NCI-H2107 treated with DMSO at 0.1 percent for 48 hours (cell line): ENCODE measurements at regions not wholly inside any gene's neighbourhood (a gene's known extent, or its start where the extent isn't known, plus 50 kb on each side); places are given as distances from the start of the nearest gene placed in this dataset.

Experiments used
- DNase-seq: peaks from one replicate; lab custom pipeline; 2025; ENCODE audit not compliant: unreplicated experiment; lab: John Stamatoyannopoulos, UW

- no peak for DNase-seq
Measured at GRCh38 chr16:86898386-86898785, 320.0 kb downstream of the FOXL1 start.

GRCh38 chr16:86899151-86899550 is 320.8 kb downstream of the FOXL1 start:
- DNase-seq, result no peak

GRCh38 chr16:86899757-86900156 is 321.4 kb downstream of the FOXL1 start:
- DNase-seq, result no peak

- no peak for DNase-seq
Measured at GRCh38 chr16:86901483-86901882, 323.1 kb downstream of the FOXL1 start.

- no peak for DNase-seq
Measured at GRCh38 chr16:86902656-86903001, 324.3 kb downstream of the FOXL1 start.

GRCh38 chr16:86903068-86903467 is 324.7 kb downstream of the FOXL1 start:
- no peak for DNase-seq

- DNase-seq, result no peak
Measured at GRCh38 chr16:86905302-86905701, 327.0 kb downstream of the FOXL1 start.

GRCh38 chr16:86906623-86907022 is 328.3 kb downstream of the FOXL1 start:
- no peak for DNase-seq

- no peak for DNase-seq
Measured at GRCh38 chr16:86909359-86910160, 331.2 kb downstream of the FOXL1 start.

- no peak for DNase-seq
Measured at GRCh38 chr16:86910161-86910769, 331.9 kb downstream of the FOXL1 start.

GRCh38 chr16:86911437-86911958 is 333.1 kb downstream of the FOXL1 start:
- DNase-seq, result no peak

- no peak for DNase-seq
Measured at GRCh38 chr16:86913886-86914285, 335.5 kb downstream of the FOXL1 start.

GRCh38 chr16:86914876-86915717 is 336.7 kb downstream of the FOXL1 start:
- DNase-seq, result no peak

- no peak for DNase-seq
Measured at GRCh38 chr16:86917471-86918365, 339.4 kb downstream of the FOXL1 start.

GRCh38 chr16:86918637-86919036 is 340.3 kb downstream of the FOXL1 start:
- no peak for DNase-seq

- DNase-seq, result no peak
Measured at GRCh38 chr16:86919078-86919477, 340.7 kb downstream of the FOXL1 start.

GRCh38 chr16:86919578-86920305 is 341.4 kb downstream of the FOXL1 start:
- DNase-seq, result no peak

- DNase-seq, result no peak
Measured at GRCh38 chr16:86921289-86921688, 342.9 kb downstream of the FOXL1 start.

- DNase-seq, result no peak
Measured at GRCh38 chr16:86922311-86922710, 344.0 kb downstream of the FOXL1 start.

GRCh38 chr16:86923656-86924055 is 345.3 kb downstream of the FOXL1 start:
- DNase-seq, result no peak
